ENCODE measurements at regions not wholly inside any gene's neighbourhood (a gene's known extent, or its start where the extent isn't known, plus 50 kb on each side); places are given as distances from the start of the nearest gene placed in this dataset.

DNA sequence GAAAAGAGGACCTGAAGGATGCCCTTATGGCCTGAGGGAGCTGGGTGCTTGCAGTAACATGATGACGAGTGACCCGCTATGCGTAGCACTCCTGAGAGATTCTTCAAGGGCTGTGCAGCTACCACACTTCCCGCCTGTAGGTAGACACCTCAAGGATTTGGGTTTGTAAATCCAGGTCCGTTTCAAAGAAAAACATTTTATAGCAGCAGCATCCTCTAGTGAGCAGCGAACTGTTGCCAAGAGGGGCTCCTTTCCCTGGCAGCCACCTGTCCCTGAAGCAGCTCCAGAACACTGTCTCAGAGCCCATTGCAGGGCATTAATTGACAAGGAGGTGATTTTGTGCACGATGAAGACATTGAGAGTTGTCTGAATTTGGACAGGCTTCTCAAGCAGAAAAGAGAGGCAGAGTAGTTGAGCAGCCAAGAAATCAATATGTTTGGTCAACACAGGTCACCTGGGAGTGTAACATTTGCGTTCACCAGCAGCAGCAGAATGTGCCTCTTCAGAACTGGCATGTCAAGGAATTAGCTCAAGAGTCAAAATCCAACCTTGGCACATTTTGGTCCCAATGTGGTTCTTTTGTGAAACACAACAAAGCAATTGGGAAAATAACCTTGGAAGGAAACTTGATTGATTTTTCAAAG is 209.8 kb upstream of the MTNR1B start:
- Mint-ChIP-seq H3K4me1 (peaks cover 6% of the 10 kb centered on the region), H3K4me3 (no peak overlapping the region)
- DNase-seq (ENCODE audit: low spot score) = no peak

More for the DNA sequence above, 209.8 kb upstream of the MTNR1B start:
- Histone ChIP-seq H3K27me3 (ENCODE audit: insufficient read depth) (no peaks in the 10 kb centered on the region), H2AFZ (no peak overlapping the region), H3K27ac (ENCODE audit: low read depth) (no peak overlapping the region), H3K36me3 (ENCODE audit: insufficient read depth) (no peaks in the 10 kb centered on the region), H3K9me2 (ENCODE audit: insufficient read depth) (no peaks in the 10 kb centered on the region), H3F3A (replicated peaks; ENCODE audit: low read depth) (no peaks in the 10 kb centered on the region), H4K20me1 (replicated peaks; ENCODE audit: insufficient read depth) (no peaks in the 10 kb centered on the region), H3K4me3 (no peak overlapping the region), H3K4me2 (no peak overlapping the region), H3K79me2 (replicated peaks; ENCODE audit: insufficient read depth) (no peaks in the 10 kb centered on the region), H3K4me1 (ENCODE audit: insufficient read depth) (no peaks in the 10 kb centered on the region)
- TF ChIP-seq EZH2 (IDR thresholded peaks at IDR 0.05; ENCODE audit: low read depth, unreplicated experiment) = no peak
- no peak for TF ChIP-seq ETS1 (IDR thresholded peaks at IDR 0.05)
- TF ChIP-seq STAT1 (IDR thresholded peaks at IDR 0.05; ENCODE audit: unreplicated experiment) = no peak
- TF ChIP-seq, protein P1, sequence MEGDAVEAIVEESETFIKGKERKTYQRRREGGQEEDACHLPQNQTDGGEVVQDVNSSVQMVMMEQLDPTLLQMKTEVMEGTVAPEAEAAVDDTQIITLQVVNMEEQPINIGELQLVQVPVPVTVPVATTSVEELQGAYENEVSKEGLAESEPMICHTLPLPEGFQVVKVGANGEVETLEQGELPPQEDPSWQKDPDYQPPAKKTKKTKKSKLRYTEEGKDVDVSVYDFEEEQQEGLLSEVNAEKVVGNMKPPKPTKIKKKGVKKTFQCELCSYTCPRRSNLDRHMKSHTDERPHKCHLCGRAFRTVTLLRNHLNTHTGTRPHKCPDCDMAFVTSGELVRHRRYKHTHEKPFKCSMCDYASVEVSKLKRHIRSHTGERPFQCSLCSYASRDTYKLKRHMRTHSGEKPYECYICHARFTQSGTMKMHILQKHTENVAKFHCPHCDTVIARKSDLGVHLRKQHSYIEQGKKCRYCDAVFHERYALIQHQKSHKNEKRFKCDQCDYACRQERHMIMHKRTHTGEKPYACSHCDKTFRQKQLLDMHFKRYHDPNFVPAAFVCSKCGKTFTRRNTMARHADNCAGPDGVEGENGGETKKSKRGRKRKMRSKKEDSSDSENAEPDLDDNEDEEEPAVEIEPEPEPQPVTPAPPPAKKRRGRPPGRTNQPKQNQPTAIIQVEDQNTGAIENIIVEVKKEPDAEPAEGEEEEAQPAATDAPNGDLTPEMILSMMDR (conservative IDR thresholded peaks at IDR 0.05; ENCODE audit: low read depth in 2 of 2) = no peak
- TF ChIP-seq ZNF114 (CRISPR knock-in tag; IDR thresholded peaks at IDR 0.05) = no peak
- no peak for TF ChIP-seq EZH2phosphoT487 (IDR thresholded peaks at IDR 0.05; ENCODE audit: unreplicated experiment)
- TF ChIP-seq, protein P2, sequence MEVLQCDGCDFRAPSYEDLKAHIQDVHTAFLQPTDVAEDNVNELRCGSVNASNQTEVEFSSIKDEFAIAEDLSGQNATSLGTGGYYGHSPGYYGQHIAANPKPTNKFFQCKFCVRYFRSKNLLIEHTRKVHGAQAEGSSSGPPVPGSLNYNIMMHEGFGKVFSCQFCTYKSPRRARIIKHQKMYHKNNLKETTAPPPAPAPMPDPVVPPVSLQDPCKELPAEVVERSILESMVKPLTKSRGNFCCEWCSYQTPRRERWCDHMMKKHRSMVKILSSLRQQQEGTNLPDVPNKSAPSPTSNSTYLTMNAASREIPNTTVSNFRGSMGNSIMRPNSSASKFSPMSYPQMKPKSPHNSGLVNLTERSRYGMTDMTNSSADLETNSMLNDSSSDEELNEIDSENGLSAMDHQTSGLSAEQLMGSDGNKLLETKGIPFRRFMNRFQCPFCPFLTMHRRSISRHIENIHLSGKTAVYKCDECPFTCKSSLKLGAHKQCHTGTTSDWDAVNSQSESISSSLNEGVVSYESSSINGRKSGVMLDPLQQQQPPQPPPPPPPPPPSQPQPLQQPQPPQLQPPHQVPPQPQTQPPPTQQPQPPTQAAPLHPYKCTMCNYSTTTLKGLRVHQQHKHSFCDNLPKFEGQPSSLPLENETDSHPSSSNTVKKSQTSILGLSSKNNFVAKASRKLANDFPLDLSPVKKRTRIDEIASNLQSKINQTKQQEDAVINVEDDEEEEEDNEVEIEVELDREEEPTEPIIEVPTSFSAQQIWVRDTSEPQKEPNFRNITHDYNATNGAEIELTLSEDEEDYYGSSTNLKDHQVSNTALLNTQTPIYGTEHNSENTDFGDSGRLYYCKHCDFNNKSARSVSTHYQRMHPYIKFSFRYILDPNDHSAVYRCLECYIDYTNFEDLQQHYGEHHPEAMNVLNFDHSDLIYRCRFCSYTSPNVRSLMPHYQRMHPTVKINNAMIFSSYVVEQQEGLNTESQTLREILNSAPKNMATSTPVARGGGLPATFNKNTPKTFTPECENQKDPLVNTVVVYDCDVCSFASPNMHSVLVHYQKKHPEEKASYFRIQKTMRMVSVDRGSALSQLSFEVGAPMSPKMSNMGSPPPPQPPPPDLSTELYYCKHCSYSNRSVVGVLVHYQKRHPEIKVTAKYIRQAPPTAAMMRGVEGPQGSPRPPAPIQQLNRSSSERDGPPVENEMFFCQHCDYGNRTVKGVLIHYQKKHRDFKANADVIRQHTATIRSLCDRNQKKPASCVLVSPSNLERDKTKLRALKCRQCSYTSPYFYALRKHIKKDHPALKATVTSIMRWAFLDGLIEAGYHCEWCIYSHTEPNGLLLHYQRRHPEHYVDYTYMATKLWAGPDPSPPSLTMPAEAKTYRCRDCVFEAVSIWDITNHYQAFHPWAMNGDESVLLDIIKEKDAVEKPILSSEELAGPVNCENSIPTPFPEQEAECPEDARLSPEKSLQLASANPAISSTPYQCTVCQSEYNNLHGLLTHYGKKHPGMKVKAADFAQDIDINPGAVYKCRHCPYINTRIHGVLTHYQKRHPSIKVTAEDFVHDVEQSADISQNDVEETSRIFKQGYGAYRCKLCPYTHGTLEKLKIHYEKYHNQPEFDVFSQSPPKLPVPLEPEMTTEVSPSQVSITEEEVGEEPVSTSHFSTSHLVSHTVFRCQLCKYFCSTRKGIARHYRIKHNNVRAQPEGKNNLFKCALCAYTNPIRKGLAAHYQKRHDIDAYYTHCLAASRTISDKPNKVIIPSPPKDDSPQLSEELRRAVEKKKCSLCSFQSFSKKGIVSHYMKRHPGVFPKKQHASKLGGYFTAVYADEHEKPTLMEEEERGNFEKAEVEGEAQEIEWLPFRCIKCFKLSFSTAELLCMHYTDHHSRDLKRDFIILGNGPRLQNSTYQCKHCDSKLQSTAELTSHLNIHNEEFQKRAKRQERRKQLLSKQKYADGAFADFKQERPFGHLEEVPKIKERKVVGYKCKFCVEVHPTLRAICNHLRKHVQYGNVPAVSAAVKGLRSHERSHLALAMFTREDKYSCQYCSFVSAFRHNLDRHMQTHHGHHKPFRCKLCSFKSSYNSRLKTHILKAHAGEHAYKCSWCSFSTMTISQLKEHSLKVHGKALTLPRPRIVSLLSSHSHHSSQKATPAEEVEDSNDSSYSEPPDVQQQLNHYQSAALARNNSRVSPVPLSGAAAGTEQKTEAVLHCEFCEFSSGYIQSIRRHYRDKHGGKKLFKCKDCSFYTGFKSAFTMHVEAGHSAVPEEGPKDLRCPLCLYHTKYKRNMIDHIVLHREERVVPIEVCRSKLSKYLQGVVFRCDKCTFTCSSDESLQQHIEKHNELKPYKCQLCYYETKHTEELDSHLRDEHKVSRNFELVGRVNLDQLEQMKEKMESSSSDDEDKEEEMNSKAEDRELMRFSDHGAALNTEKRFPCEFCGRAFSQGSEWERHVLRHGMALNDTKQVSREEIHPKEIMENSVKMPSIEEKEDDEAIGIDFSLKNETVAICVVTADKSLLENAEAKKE (CRISPR knock-in tag; IDR thresholded peaks at IDR 0.05) = no peak
- TF ChIP-seq ZNF331 (CRISPR knock-in tag; IDR thresholded peaks at IDR 0.05; ENCODE audit: low read depth) = no peak
- no peak for TF ChIP-seq POLR2AphosphoS5 (IDR thresholded peaks at IDR 0.05; ENCODE audit: low read depth)
- TF ChIP-seq, protein P3, sequence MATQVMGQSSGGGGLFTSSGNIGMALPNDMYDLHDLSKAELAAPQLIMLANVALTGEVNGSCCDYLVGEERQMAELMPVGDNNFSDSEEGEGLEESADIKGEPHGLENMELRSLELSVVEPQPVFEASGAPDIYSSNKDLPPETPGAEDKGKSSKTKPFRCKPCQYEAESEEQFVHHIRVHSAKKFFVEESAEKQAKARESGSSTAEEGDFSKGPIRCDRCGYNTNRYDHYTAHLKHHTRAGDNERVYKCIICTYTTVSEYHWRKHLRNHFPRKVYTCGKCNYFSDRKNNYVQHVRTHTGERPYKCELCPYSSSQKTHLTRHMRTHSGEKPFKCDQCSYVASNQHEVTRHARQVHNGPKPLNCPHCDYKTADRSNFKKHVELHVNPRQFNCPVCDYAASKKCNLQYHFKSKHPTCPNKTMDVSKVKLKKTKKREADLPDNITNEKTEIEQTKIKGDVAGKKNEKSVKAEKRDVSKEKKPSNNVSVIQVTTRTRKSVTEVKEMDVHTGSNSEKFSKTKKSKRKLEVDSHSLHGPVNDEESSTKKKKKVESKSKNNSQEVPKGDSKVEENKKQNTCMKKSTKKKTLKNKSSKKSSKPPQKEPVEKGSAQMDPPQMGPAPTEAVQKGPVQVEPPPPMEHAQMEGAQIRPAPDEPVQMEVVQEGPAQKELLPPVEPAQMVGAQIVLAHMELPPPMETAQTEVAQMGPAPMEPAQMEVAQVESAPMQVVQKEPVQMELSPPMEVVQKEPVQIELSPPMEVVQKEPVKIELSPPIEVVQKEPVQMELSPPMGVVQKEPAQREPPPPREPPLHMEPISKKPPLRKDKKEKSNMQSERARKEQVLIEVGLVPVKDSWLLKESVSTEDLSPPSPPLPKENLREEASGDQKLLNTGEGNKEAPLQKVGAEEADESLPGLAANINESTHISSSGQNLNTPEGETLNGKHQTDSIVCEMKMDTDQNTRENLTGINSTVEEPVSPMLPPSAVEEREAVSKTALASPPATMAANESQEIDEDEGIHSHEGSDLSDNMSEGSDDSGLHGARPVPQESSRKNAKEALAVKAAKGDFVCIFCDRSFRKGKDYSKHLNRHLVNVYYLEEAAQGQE (IDR thresholded peaks at IDR 0.05; ENCODE audit: unreplicated experiment) = no peak
- no peak for TF ChIP-seq JUNB (IDR thresholded peaks at IDR 0.05; ENCODE audit: unreplicated experiment)
- TF ChIP-seq NANOG (IDR thresholded peaks at IDR 0.05; ENCODE audit: borderline replicate concordance) = no peak
- TF ChIP-seq CREB1 (CRISPR knock-in tag; IDR thresholded peaks at IDR 0.05; ENCODE audit: low read depth) = no peak
- Mint-ChIP-seq H3K27ac (no peak overlapping the region), H3K36me3 (ENCODE audit: low read depth) (peaks cover 6% of the 10 kb centered on the region; the same call in 1 of the 3 replicates), H3K27me3 (ENCODE audit: insufficient read depth, low read depth, poor library complexity) (no peaks in the 10 kb centered on the region), H3K9me3 (no peaks in the 10 kb centered on the region)
- ATAC-seq = no peak

Data from GM23338 (cell line).